ENCODE measurements at regions not wholly inside any gene's neighbourhood (a gene's known extent, or its start where the extent isn't known, plus 50 kb on each side); places are given as distances from the start of the nearest gene placed in this dataset.

DNA sequence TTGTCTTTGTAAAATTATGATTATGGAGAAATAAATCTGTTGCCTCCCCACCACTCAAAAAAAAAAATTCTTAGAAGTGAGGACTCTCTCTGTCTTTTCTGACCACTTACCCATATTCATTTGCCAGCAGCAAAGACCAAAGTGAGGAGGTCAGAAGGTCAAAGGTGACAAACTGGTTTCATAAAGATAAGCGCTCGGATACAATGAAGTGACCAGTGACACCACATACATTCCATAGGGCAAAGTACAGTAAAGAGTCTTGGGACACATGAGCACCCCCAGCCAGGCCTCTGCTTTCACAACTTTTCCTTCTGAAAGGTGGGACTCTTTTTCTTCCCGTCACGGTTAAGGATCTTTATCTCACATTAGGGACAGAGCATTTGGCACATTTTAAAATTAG is 75.9 kb upstream of the TCF4 start:
- H2AFZ ChIP-seq (ENCODE audit: low read depth, low read length), result no peak overlapping the region
- no peak overlapping the region for H3K27ac Mint-ChIP-seq (ENCODE audit: unreplicated experiment)
- peaks cover 9% of the 10 kb centered on the region for H3K9me3 Mint-ChIP-seq (ENCODE audit: unreplicated experiment)
- no peaks in the 10 kb centered on the region for H3K79me2 ChIP-seq (ENCODE audit: insufficient read depth, low read length)
- no peak overlapping the region for H3K27ac ChIP-seq (ENCODE audit: low read depth, low read length)
- no peaks in the 10 kb centered on the region for H3K4me1 Mint-ChIP-seq (ENCODE audit: low read depth, unreplicated experiment)
- no peaks in the 10 kb centered on the region for H3K4me1 ChIP-seq (ENCODE audit: insufficient read depth, low read length)
- H3K9ac ChIP-seq (ENCODE audit: low read length), result no peak overlapping the region
- no peaks in the 10 kb centered on the region for H3K27me3 Mint-ChIP-seq (ENCODE audit: low read depth, unreplicated experiment)
- DNase-seq (ENCODE audit: low read depth) (no peak), FAIRE-seq (no peak)
- H3K36me3 Mint-ChIP-seq (ENCODE audit: low read depth, unreplicated experiment), result no peaks in the 10 kb centered on the region
- H3K27me3 ChIP-seq (ENCODE audit: insufficient read depth, low read length), result no peaks in the 10 kb centered on the region
- TF ChIP-seq CTCF (IDR thresholded peaks at IDR 0.05; ENCODE audit: insufficient read depth, low read depth, low read length) (no peak), EZH2 (IDR thresholded peaks at IDR 0.05; ENCODE audit: insufficient read depth, low read length) (no peak)
- H3K4me3 ChIP-seq (ENCODE audit: insufficient read depth, low read depth, low read length), result no peak overlapping the region
- no peak overlapping the region for H3K4me3 Mint-ChIP-seq (ENCODE audit: unreplicated experiment)
- no peak overlapping the region for H3K4me2 ChIP-seq (ENCODE audit: low read length)
- H3K36me3 ChIP-seq (ENCODE audit: insufficient read depth, low read length), result no peaks in the 10 kb centered on the region
- no peaks in the 10 kb centered on the region for H3K9me3 ChIP-seq (ENCODE audit: insufficient read depth, low read depth, low read length)
- no peaks in the 10 kb centered on the region for H4K20me1 ChIP-seq (ENCODE audit: insufficient read depth, low read length)

DNA sequence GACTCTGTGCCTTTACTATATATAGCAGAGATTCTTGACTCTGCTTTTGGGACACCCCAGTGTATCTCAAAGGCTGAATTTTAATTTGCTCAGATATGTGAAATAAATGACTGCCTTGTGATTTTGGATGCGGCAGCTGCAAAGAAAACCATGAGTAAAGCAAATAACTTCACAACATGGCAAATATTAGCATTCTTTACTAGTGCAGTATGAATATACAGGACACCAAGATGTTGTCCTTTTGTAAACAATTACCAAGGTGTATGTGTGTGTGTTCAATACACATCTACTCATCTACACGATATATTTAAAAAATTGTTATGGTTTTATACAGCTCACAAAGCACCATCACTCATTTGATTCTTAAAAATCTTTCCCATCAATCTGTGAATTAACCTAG is 70.6 kb upstream of the TCF4 start:
- Histone ChIP-seq H3K79me2 (ENCODE audit: insufficient read depth, low read length) (no peaks in the 10 kb centered on the region), H3K27ac (ENCODE audit: low read depth, low read length) (no peak overlapping the region), H3K36me3 (ENCODE audit: insufficient read depth, low read length) (no peaks in the 10 kb centered on the region), H4K20me1 (ENCODE audit: insufficient read depth, low read length) (no peaks in the 10 kb centered on the region), H2AFZ (ENCODE audit: low read depth, low read length) (no peak overlapping the region), H3K4me3 (ENCODE audit: insufficient read depth, low read depth, low read length) (no peak overlapping the region), H3K9ac (ENCODE audit: low read length) (no peak overlapping the region), H3K9me3 (ENCODE audit: insufficient read depth, low read depth, low read length) (no peaks in the 10 kb centered on the region), H3K27me3 (ENCODE audit: insufficient read depth, low read length) (no peaks in the 10 kb centered on the region), H3K4me2 (ENCODE audit: low read length) (no peak overlapping the region), H3K4me1 (ENCODE audit: insufficient read depth, low read length) (no peaks in the 10 kb centered on the region)
- Mint-ChIP-seq H3K27ac (ENCODE audit: unreplicated experiment) (no peak overlapping the region), H3K36me3 (ENCODE audit: low read depth, unreplicated experiment) (no peaks in the 10 kb centered on the region), H3K9me3 (ENCODE audit: unreplicated experiment) (no peaks in the 10 kb centered on the region), H3K4me3 (ENCODE audit: unreplicated experiment) (no peak overlapping the region), H3K27me3 (ENCODE audit: low read depth, unreplicated experiment) (no peaks in the 10 kb centered on the region), H3K4me1 (ENCODE audit: low read depth, unreplicated experiment) (no peaks in the 10 kb centered on the region)
- FAIRE-seq, result no peak
- no peak for DNase-seq (ENCODE audit: low read depth)
- TF ChIP-seq EZH2 (IDR thresholded peaks at IDR 0.05; ENCODE audit: insufficient read depth, low read length) (no peak), CTCF (IDR thresholded peaks at IDR 0.05; ENCODE audit: insufficient read depth, low read depth, low read length) (no peak)

- no peaks in the 10 kb centered on the region for H3K9me3 ChIP-seq (ENCODE audit: insufficient read depth, low read depth, low read length)
- H3K9ac ChIP-seq (ENCODE audit: low read length), result no peak overlapping the region
- H3K9me3 Mint-ChIP-seq (ENCODE audit: unreplicated experiment), result no peaks in the 10 kb centered on the region
- TF ChIP-seq CTCF (IDR thresholded peaks at IDR 0.05; ENCODE audit: insufficient read depth, low read depth, low read length) (no peak), EZH2 (IDR thresholded peaks at IDR 0.05; ENCODE audit: insufficient read depth, low read length) (no peak)
- H3K27me3 ChIP-seq (ENCODE audit: insufficient read depth, low read length), result no peaks in the 10 kb centered on the region
- no peak overlapping the region for H3K4me3 ChIP-seq (ENCODE audit: insufficient read depth, low read depth, low read length)
- H4K20me1 ChIP-seq (ENCODE audit: insufficient read depth, low read length), result no peaks in the 10 kb centered on the region
- H3K79me2 ChIP-seq (ENCODE audit: insufficient read depth, low read length), result no peaks in the 10 kb centered on the region
- no peaks in the 10 kb centered on the region for H3K4me1 Mint-ChIP-seq (ENCODE audit: low read depth, unreplicated experiment)
- DNase-seq (ENCODE audit: low read depth) (no peak), FAIRE-seq (no peak)
- no peaks in the 10 kb centered on the region for H3K4me1 ChIP-seq (ENCODE audit: insufficient read depth, low read length)
- H3K4me3 Mint-ChIP-seq (ENCODE audit: unreplicated experiment), result no peak overlapping the region
- no peak overlapping the region for H3K27ac Mint-ChIP-seq (ENCODE audit: unreplicated experiment)
- H3K36me3 Mint-ChIP-seq (ENCODE audit: low read depth, unreplicated experiment), result no peaks in the 10 kb centered on the region
- no peak overlapping the region for H3K4me2 ChIP-seq (ENCODE audit: low read length)
- no peak overlapping the region for H2AFZ ChIP-seq (ENCODE audit: low read depth, low read length)
- no peaks in the 10 kb centered on the region for H3K27me3 Mint-ChIP-seq (ENCODE audit: low read depth, unreplicated experiment)
- H3K36me3 ChIP-seq (ENCODE audit: insufficient read depth, low read length), result no peaks in the 10 kb centered on the region
- no peak overlapping the region for H3K27ac ChIP-seq (ENCODE audit: low read depth, low read length)
These were observed 69.8 kb upstream of the TCF4 start for GRCh38 chr18:55657572-55658331.
